Activated CD8-positive, alpha-beta T cell treated with anti-CD3 and anti-CD28 coated beads for 36 hours (primary cell): ENCODE measurements at regions not wholly inside any gene's neighbourhood (a gene's known extent, or its start where the extent isn't known, plus 50 kb on each side); places are given as distances from the start of the nearest gene placed in this dataset.

Source experiments
- ATAC-seq: fragments of 200-7000 bp; cut with Tn5 transposase; one replicate; pipeline ENCODE4 v1.10.0; 2021; ENCODE audit warnings: mild to moderate bottlenecking, moderate library complexity
- CTCF ChIA-PET: fragments of 350-600 bp; sonication (Branson Sonifier 250); formaldehyde crosslinking; loops from one replicate; lab custom pipeline; 2021; ENCODE audit warnings: antibody characterized with exemption; lab: Charles Lee
- POLR2A ChIA-PET: fragments of 350-600 bp; sonication (Branson Sonifier 250); formaldehyde crosslinking; loops from one replicate; lab custom pipeline; 2021; ENCODE audit warnings: antibody characterized with exemption; lab: Charles Lee
- DNase-seq: peaks from one replicate; pipeline ENCODE4 v3.0.0-alpha.2; 2020
- H3K27ac Mint-ChIP-seq: one replicate; pipeline ENCODE4 v1.8.0; 2021; ENCODE audit warnings: mild to moderate bottlenecking, mixed read lengths
- H3K27me3 Mint-ChIP-seq: one replicate; pipeline ENCODE4 v1.8.0; 2021; ENCODE audit warnings: mixed read lengths
- H3K36me3 Mint-ChIP-seq: one replicate; pipeline ENCODE4 v1.8.0; 2021; ENCODE audit warnings: low read depth, mixed read lengths
- H3K4me1 Mint-ChIP-seq: one replicate; pipeline ENCODE4 v1.8.0; 2021; ENCODE audit warnings: low read depth, mixed read lengths
- H3K4me3 Mint-ChIP-seq: one replicate; pipeline ENCODE4 v1.8.0; 2021; ENCODE audit warnings: mild to moderate bottlenecking, moderate library complexity, mixed read lengths
- H3K9me3 Mint-ChIP-seq: one replicate; pipeline ENCODE4 v1.8.0; 2021; ENCODE audit warnings: mixed read lengths
- CTCF ChIP-seq: fragments of 200-600 bp; IDR thresholded peaks from one replicate; pipeline ENCODE4 v1.8.0; 2022; ENCODE audit warnings: antibody characterized with exemption, mild to moderate bottlenecking
- intact Hi-C: fragments of 100-400 bp; cut with micrococcal nuclease; formaldehyde crosslinking; loops from one replicate; pipeline ENCODE4 v1.10.0; 2022

GRCh38 chr3:83023086-83023485, 1261.6 kb upstream of the GBE1 start:
- ATAC-seq (no peak), DNase-seq (no peak)
- Mint-ChIP-seq H3K27me3 (no peaks in the 10 kb centered on the region), H3K4me1 (no peaks in the 10 kb centered on the region), H3K27ac (no peak overlapping the region), H3K9me3 (peaks cover 2% of the 10 kb centered on the region), H3K36me3 (no peaks in the 10 kb centered on the region), H3K4me3 (no peak overlapping the region)
- ChIA-PET CTCF (no interaction called here), POLR2A (no interaction called here)
- TF ChIP-seq CTCF, result no peak
- intact Hi-C loops, result no loop called here

GRCh38 chr3:83011481-83011880, 1250.0 kb upstream of the GBE1 start:
- H3K9me3 Mint-ChIP-seq, result peaks cover 6% of the 10 kb centered on the region
- intact Hi-C loops, result no loop called here
- TF ChIP-seq CTCF, result no peak
- H3K4me3 Mint-ChIP-seq, result no peak overlapping the region
- no peak for ATAC-seq
- H3K4me1 Mint-ChIP-seq, result no peaks in the 10 kb centered on the region
- no peak for DNase-seq
- no peaks in the 10 kb centered on the region for H3K36me3 Mint-ChIP-seq
- POLR2A ChIA-PET, result no interaction called here
- no peak overlapping the region for H3K27ac Mint-ChIP-seq
- H3K27me3 Mint-ChIP-seq, result no peaks in the 10 kb centered on the region
- CTCF ChIA-PET, result no interaction called here

- no peaks in the 10 kb centered on the region for H3K36me3 Mint-ChIP-seq
- POLR2A ChIA-PET, result no interaction called here
- H3K27ac Mint-ChIP-seq, result no peak overlapping the region
These were observed 1242.5 kb upstream of the GBE1 start for GRCh38 chr3:83003917-83004316.

GRCh38 chr3:83002869-83003445, 1241.5 kb upstream of the GBE1 start:
- POLR2A ChIA-PET, result no interaction called here
- no peaks in the 10 kb centered on the region for H3K36me3 Mint-ChIP-seq
- H3K9me3 Mint-ChIP-seq, result peaks cover 6% of the 10 kb centered on the region
- no peaks in the 10 kb centered on the region for H3K27me3 Mint-ChIP-seq
- no peak for DNase-seq
- intact Hi-C loops, result no loop called here
- H3K4me3 Mint-ChIP-seq, result no peak overlapping the region
- no peaks in the 10 kb centered on the region for H3K4me1 Mint-ChIP-seq
- CTCF ChIA-PET, result no interaction called here
- no peak for ATAC-seq
- H3K27ac Mint-ChIP-seq, result no peak overlapping the region
- no peak for TF ChIP-seq CTCF

More at GRCh38 chr3:83003917-83004316, 1242.5 kb upstream of the GBE1 start:
- no peak for DNase-seq
- Mint-ChIP-seq H3K4me1 (no peaks in the 10 kb centered on the region), H3K4me3 (no peak overlapping the region), H3K27me3 (no peaks in the 10 kb centered on the region), H3K9me3 (peaks cover 6% of the 10 kb centered on the region)
- no peak for TF ChIP-seq CTCF
- intact Hi-C loops, result no loop called here
- no peak for ATAC-seq
- CTCF ChIA-PET, result interaction anchor here (0.8 kb wide), 1 partner anchor 14 kb away, joined by 3 read pairs; no protein-coding TSS in a partner anchor

- Mint-ChIP-seq H3K4me3 (no peak overlapping the region), H3K9me3 (peaks cover 6% of the 10 kb centered on the region), H3K27ac (no peak overlapping the region), H3K27me3 (no peaks in the 10 kb centered on the region), H3K4me1 (no peaks in the 10 kb centered on the region), H3K36me3 (no peaks in the 10 kb centered on the region)
- TF ChIP-seq CTCF, result no peak
- POLR2A ChIA-PET, result no interaction called here
- DNase-seq (no peak), ATAC-seq (no peak)
- intact Hi-C loops, result no loop called here
- CTCF ChIA-PET, result no interaction called here
These were observed 1238.3 kb upstream of the GBE1 start for GRCh38 chr3:82999777-83000176.
